RPMI7951 (cell line): ENCODE measurements at regions not wholly inside any gene's neighbourhood (a gene's known extent, or its start where the extent isn't known, plus 50 kb on each side); places are given as distances from the start of the nearest gene placed in this dataset.
"Not testable (repeated sequence)": the region's sequence is repeated elsewhere in the genome, so short reads cannot be mapped to it uniquely, and the experiment has no call there.

ENCODE experiments used
- DNase-seq: peaks from one replicate; pipeline ENCODE4 v3.0.0-alpha.2; 2012; ENCODE audit warnings: low read depth

DNA sequence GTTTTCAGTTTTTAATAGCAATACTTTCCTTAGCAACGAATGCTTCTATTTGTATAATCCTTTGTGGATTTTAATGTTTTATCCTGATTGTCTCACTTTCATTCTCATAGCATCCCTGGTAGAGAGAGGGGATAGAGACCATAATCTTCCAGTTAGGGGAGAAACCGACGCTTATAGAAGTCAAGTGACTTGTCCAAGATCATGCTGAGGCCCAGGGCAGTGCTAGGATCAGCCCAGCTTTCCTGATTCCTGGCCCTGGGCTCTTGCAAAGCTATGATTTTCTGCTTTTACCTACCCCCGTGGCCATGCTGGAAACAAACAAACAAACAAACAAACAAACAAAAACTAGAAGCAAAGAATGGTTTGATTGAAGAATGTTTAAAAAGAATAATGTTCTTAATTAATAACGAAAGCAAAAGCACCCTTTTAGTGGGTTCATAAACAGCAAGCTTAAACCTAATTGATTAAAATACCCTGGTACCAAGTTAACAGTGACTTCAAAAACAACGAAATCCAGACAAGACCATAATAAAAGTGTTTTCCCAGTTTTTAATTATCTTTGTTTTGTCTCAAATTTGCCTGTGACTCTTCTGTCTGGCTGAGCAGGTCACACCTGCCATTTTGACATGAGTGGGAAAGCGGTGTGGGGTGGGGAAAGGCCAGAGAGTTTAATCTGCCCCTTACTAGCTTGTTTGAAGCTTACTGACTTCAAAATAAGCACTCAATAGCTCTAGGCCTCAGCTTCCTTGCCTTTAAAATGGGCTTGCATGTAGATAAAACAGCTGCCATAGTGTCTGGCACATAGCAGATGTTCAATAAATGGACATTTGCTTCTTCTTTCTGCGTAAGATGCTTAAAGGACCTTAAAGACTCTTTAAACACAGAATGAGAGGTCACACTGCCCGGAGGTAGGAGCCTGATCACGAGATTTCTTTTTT, 116.6 kb upstream of the MYCN start:
- DNase-seq: no peak

DNA sequence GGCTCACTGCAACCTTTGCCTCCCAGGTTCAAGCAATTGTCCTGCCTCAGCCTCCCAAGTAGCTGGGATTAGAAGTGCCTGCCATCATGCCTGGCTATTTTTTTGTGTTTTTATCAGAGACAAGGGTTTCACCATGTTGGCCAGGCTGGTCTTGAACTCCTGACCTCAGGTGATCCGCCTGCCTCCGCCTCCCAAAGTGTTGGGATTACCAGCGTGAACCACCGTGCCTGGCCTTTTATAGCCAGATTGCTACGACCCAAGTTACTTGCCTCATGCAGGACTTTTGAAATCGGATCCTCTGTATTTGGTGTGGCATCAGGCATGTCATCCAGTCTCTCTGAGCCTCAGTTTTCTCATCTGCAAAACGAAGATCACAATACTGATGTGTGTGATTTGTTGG, 115.9 kb upstream of the MYCN start:
- not testable (repeated sequence) for DNase-seq

DNA sequence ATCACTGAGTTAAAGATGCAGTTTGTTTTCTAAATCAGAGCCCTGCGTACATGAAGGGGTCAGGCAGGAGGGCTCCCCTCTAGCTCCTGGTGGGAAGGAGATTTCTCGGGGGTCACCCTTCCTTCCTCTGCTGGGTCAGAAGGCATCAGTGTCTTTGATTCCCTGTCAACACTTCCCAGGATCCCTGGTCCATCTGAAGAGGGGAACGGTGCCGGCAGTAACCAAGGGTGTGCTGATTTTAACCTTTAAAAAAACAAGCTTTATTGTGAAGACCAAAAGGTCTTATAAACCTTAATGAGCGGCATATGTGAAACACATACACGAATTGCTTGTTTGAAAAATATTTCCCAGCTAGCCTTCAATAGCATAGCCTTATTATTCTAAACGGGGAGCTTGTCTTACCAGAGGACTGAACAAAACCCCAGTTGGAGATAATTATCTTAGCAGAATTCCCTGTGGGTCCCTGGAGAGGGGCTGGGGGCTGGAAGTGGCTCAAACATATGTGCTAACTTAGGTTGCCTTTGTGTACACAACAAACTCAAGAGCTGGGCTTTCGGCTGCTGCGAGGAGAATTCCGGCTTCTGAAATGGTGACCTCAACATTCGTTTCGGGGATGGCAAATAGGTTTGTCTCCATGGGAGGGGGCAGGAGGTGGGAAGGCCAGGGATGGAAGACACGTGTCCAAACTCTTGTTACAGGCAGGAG, 114.9 kb upstream of the MYCN start:
- no peak for DNase-seq

DNA sequence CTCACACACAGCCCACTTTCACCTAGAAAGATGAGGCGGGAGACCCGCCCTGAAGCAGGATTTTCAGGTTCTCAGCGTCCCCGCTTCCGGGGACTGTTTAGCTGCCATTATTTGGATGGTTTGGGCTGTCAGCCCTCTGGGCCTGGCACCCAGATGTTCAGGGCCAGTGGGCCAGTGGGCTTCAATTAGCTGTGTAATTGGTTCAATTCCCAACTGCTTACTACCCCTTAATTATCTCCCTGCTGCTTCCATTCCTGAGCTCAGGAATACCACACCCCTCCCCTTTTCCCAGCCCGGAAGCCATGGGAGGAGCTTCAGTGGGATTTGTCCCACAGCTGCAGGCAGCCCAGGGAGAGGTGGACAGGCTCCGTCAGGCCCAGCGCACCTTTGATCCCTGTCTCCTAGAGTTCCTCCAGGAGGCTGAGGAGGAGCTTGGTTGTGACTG, 114.1 kb upstream of the MYCN start:
- DNase-seq: no peak

DNA sequence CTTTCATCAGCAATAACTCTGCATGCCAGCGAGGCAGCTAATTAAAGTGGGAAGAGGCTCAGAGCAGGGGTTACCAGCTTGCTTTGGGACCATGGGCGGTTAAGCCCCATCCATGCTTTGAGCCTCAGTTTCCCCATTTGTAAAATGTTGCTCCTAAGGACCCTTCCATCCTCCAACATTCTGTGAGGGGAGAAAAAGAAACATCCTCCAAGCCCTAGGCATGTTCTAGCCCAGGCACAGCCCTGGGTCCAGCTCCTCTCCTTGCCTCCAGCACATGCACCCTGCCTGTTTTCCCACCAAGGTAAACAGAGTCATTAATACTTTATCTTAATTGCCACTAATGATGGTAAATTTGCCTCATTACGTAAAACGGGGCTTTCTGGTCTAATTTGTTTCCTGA, 113.3 kb upstream of the MYCN start:
- no peak for DNase-seq

DNA sequence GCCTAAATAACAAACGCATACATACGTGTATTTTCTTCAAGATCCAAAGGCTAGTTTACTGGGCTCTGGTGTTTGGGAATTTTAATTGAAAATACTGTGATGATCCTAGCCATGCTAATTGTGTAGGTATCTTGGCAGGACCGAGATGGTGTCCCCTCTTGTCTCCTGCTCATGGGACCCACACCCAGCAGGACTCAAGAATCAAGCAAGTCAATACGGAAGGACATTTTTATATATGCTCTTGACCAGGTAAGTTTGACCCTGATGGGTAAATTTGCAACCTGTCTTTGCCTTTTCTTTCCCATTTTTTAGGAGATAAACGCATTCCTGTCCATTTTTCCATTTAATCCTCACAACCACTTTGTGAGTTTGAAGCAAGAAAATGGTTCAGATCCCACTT, 111.8 kb upstream of the MYCN start:
- DNase-seq: no peak

DNA sequence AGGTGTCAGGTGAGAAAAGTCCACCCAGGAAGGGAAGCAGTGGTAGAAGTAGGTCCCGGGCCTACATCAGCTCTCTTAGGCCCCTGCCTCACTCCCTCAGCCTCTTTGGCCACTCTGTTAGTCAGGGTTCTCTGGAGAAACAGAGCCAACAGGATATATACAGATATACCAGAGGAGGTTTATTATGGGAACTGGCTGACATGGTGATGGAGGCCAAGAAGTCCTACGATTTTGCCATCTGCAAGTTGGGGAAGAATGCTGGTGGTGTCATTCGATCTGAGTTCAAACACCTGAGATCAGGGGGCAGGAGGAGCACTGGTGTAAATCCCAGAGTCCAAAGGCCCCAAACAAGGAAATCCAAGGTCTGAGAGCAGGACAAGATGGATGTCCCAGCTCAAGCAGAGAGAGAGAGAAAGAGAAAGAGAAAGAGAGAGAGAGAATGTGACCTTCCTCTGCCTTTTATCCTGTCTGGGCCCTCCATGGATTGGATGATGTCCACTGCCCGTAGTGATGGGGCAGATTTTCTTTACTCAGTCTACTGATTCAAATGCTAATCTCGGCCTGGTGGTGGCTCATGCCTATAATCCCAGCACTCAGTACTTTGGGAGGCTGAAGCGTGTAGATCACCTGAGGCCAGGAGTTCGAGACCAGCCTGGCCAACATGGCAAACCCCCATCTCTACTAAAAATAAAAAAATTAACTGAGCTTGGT, 111.1 kb upstream of the MYCN start:
- no peak for DNase-seq

DNA sequence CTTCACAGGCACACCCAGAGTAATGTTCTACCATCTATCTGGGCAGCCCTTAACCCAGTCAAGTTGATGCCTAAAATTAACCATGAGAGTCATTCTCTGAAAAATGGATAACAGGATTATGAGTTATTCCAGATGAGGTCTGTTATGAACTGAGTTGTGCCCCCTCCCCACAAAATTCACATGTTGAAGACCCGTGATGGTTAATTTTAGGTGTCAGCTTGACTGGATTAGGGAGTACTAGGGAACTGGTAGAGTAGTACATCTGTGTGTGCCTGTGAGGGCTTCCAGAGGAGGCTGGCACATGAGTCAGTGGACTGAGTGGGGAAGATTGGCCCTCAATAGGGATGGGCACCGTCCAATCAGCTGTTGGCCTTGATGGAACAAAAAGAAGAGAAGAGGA, 110.4 kb upstream of the MYCN start:
- no peak for DNase-seq

DNA sequence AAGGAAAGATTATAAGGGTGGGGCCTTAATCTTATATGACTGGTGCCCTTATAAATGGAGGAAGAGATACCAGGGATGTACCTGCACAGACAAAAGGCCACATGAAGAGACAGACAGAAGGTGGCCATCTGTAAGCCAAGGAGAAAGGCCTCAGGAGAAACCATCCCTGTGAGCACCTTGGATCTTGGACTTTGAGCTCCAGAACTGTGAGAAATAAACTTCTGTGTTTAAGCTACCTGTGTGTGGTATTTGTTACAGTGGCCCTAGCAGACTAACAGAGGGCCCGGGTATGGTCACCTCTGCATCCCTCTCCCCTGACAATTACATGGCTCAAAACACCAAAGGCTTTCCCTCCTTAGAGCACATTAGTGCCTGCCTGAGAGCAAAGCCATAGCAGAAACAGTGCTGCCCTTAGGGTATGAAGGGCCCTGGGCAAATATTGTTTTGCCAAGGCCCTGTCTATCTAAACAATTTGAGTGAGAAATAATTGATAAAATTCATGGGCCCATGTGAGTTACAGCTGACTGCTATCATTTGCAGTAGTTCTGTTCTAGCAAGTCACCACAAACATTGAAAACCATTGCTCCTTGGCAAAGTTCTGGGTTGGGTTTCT, 109.3 kb upstream of the MYCN start:
- no peak for DNase-seq

DNA sequence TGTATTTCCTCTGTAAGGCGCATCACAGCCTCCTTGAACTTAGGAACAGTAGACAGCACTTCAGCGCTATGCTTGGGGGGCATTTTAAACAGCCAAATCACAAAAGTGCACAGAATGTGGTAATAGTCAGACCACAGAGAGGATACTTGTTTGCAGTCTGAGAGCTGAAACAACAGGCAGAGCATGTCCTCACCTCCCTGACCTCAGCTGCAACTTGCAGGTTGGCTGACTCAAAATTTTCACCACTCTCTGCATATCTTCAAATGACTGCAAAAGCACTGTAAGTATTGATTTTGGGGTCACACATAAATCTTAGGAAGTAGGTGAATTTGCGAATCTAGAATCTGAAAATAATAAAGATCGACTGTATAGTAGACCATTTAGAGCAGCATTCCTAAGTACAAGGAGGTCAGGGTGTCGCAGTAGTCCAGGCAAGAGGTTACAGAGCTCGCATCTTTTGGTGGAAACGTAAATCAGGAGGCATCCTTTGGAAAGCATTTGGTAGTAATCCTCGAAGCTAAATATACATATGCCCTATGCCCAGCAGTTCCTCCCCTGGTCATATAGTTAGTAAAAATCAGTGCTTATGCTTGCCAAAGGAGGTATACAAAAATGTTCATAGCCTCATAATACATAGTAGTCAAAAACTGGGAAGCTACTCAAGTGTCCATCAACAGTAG, 108.2 kb upstream of the MYCN start:
- DNase-seq: no peak

DNA sequence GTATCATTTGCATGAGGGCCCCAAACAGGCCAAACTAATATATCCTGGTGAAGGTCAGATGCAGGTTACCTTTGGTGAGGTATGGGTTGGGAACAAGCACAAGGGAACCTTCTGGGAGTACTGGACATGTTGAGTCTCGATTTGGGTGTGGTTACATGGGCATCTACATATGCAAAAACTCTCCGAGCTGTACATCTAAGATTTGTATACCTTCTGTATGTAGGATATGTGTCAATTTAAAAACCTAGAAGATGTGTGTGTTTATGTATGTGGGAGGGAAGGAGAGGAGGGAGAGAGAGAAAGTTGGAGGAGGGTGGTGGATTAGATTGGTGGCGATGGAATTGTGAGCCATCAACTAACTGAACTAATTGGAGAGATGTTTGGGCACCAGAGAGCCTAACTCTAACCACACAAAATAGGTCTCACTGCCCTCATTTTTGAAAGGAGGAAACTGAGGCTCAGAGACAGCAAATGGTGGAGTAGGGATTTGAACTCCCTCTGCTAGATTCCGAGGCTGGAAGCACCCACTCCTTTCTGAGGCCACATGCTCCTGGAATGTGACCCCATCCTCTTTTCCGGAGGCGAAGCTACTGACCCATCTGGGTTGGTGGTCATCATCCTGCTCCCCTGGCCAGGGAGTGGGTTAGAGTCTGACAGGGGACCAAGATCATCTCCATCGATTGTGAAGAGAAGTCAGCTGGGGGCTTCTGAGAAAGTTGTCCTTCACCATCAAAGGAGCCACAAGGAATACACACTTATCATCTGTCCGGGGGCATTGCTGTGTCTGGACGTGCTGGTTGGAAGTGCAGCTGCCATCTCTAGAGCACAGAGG, 107.3 kb upstream of the MYCN start:
- DNase-seq: no peak

DNA sequence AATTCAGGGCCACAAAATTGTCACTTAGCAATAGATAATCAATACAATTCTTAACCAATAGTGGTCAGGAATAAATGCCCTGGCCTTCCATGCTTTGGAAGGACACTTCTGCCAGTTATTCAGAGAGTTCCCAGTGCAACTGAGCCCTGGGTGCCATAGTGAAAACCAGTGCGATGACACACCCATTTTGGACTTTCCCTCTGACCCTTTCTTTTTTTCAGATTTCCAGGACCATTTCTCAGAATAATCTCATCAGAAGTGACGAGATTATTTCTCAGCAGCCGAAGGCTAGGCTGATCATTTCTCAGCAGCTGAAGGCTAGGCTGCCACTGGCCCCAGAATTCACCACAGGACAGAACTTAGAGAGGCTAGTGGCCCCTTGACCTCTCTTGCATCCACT, 106.6 kb upstream of the MYCN start:
- DNase-seq: no peak

DNA sequence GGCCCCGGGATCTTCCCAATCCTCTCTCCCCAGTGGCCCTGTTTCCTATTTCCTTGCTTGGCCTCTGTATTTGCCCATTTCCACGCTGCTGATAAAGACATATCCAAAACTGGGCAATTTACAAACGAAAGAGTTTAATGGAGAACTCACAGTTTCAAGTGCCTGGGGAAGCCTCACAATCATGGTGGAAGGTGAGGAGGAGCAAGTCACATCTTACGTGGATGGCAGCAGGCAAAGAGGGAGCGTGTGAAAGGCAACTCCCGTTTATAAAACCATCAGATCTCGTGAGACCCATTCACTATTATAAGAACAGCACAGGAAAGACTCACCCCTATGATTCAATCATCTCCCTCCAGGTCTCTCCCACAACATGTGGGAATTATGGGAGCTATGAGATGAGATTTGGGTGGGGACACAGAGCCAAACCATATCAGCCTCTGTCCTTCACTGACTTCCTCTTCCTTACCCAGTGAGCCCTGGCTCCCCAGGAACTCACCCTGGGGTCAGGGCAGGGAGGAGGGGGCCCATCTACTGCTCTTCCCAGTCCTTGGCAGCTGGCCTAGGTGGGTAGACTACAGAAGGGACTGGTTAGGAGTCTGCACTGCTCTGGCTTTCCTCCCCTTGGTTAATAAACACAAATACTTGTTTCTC, 105.8 kb upstream of the MYCN start:
- DNase-seq: no peak

DNA sequence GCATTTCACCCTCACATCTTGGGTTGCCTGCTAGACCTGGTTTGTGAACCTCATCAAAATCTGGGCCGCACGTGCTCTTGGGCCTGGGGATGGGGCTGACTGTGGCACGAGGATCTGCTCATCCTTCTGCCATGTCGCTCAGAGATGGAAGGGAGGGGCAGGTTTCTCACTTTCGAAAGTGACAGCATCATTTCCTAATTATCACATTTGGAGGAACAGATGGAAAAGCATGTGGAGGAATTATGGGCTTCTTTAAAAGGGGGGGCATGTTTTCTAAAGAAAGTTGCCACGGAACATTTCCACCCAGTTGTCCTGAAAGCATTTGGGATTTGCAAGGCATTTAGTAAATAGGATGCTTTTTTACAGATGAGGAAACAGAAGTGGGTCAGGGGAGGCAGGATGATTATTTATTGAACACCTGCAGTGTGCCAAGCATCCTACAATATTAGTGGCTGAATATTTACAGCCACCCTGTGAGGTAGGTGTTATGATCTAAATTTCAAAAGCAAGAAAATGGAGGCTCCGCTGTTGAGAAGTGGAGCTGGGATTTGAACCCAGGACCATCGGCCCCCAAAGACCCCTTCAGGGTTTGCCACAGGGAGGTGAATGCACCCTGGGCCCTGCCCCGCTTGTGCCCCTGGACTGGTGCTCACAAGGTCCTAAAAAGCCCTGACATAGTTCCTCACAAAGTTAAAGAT, 104.2 kb upstream of the MYCN start:
- no peak for DNase-seq

DNA sequence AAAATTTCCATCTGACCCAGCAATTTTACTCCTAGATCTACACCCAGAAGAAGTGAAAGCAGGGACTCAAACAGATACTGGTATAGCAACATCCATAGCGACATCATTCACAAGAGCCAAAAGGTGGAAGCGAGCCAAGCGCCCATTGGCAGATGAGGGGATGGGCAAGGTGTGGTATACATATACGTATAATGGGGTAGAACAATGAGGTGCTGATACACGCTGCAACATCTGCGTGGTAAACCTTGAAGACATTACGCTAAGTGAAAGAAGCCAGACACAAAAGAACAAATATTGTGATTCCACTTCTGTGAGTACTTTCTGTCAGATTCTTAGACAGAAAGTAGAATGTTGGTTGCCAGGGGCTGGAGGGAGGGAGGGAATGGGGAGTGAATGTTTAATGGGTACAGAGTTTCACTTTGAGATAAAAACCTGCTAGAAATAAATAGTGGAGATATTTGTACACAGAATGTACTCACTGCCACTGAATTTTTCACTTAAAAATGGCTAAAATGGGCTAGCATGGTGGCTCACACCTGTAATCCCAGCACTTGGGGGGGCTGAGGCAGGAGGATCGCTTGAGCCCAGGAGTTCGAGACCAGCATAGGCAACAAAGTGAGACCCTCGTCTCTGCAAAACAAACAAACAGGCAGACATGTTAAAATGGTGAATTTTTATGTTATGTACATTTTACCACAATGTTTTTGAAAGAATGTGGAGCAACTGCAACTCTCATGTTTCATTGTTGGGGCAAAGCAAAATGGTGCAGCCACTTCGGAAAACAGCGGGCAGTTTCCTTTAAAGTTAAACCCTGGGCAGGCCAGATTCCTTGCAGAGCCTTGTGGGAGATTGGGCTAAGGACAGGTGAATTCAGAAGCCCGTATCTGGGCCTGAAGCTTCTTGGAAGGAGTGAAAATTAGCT, 103.4 kb upstream of the MYCN start:
- no peak for DNase-seq

DNA sequence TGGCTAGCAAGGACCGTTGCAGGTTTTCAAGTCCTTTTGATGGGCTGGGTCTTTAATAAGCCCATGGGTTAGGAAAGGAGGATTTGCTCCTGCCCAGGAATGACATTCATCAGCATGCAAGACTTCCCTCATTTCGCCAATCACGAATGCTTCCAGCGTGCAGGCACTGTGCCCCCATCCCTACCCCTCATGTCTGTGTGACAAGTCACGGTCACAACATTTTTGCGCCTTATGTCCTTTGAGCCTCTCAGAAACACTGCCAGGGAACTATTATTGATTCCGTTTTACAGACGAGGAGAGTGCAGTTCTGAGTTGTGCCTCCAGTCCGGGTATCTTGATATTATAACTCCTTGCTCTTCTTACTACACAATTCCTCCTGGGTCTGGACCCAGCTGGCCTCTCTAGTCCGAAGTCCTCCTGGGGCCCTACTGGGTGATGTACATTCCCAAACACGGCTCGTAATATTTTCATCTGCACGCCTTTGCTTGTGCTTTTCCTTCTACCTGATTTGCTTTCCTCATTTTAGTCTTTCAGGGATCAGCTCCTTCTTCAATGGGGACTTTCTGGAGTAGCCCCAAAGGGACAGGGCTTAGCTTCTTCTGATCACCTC, 101.8 kb upstream of the MYCN start:
- no peak for DNase-seq

DNA sequence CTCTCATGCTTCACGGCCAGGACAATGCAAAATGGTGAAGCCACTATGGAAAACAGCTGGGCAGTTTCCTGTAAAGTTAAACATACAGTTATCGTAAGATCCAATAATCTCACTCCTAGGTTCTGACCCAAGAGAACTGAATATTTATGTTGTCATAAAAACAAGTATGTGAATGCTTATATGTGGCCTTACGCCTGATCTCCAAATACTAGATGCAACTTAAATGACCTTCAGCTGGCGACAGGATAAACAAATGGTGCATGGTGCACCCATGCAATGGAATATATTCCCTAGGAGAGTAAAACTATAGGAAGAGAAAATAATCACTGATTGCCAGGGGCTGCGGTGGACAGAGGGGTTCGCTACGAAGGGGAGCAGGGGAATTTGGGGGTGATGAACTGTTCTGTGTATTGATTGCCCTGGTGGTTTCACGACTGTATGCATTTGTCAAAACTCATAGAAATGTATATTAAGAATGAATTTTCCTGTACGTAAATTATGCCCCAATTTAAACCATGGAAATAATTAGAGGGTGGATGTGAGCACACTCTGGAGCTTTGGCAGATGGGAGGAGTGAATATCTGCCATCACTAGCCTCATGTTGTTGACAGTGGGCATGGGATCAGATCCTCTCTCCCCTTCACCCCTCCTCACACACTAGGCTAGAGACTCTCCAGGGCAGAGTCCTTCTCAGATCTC, 100.8 kb upstream of the MYCN start:
- no peak for DNase-seq
